Activated naive CD4-positive, alpha-beta T cell treated with anti-CD3 and anti-CD28 coated beads, Interleukin-2, amount 50 U/mL, for 72 hours (primary cell): ENCODE measurements at regions not wholly inside any gene's neighbourhood (a gene's known extent, or its start where the extent isn't known, plus 50 kb on each side); places are given as distances from the start of the nearest gene placed in this dataset.
"Not testable (repeated sequence)": the region's sequence is repeated elsewhere in the genome, so short reads cannot be mapped to it uniquely, and the experiment has no call there.

Experiments used
- ATAC-seq, 2 donors: fragments of 150-1000 bp; cut with Tn5 transposase; 2 replicates each; pipeline ENCODE4 v1.10.0; 2021; ENCODE audit warnings: mild to moderate bottlenecking in 2 of 2, moderate library complexity in 2 of 2
- DNase-seq, 2 donors: peaks; one replicate each; pipeline ENCODE4 v3.0.0; 2021 to 2022; ENCODE audit warnings: low spot score in 2 of 2
- H3K27ac Mint-ChIP-seq, 2 donors: one replicate each; pipeline ENCODE4 v1.8.0; 2022; ENCODE audit warnings: mild to moderate bottlenecking in 2 of 2, mixed read lengths in 2 of 2
- H3K36me3 Mint-ChIP-seq, 2 donors: one replicate each; pipeline ENCODE4 v1.8.0; 2022; ENCODE audit warnings: mixed read lengths in 2 of 2
- H3K9me3 Mint-ChIP-seq, 2 donors: one replicate each; pipeline ENCODE4 v1.8.0; 2022; ENCODE audit warnings: mixed read lengths in 2 of 2

- no peaks in the 10 kb centered on the region for H3K9me3 Mint-ChIP-seq
- no peak overlapping the region for H3K27ac Mint-ChIP-seq
- no peaks in the 10 kb centered on the region for H3K36me3 Mint-ChIP-seq
Observed at GRCh38 chr17:70492368-70492767, 323.0 kb downstream of the KCNJ2 start.

DNA sequence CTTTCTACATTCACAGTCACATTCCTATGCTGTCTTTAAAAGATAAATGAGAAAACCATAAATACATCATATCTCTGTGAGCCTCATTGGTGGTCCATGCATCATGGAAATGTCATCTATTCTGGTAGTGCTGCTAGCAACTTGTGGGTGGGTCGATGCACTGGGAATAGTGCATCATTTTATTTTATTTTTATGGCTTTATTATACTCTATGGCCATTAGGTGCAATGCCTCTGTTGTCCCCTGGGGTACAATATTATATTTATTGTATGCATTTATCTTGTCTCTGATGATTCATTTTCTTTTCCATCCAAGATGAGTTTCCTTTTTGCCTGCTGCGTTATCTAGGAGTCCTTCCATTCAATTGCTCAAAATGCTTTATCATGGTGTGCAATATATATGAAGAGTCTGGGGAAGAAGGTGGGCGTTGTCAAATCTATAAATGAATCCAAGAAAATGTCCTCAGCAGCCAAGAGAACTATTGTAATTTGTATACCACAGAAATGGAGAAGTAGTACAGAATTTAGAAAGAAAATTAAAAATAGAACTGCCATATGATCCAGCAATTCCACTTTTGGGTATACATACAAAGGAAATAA lies 324.0 kb downstream of the KCNJ2 start:
- H3K36me3 Mint-ChIP-seq, result no peaks in the 10 kb centered on the region
- DNase-seq, result no peak
- ATAC-seq, result no peak
- H3K9me3 Mint-ChIP-seq, result no peaks in the 10 kb centered on the region
- no peak overlapping the region for H3K27ac Mint-ChIP-seq

More at GRCh38 chr17:70492368-70492767, 323.0 kb downstream of the KCNJ2 start:
- ATAC-seq, result no peak
- DNase-seq, result no peak

GRCh38 chr17:70498631-70499030 lies 329.3 kb downstream of the KCNJ2 start:
- H3K36me3 Mint-ChIP-seq, result no peaks in the 10 kb centered on the region
- peaks cover 0 to 3% of the 10 kb centered on the region in 2 donors for H3K9me3 Mint-ChIP-seq
- no peak for ATAC-seq

GRCh38 chr17:70499067-70499786 lies 329.9 kb downstream of the KCNJ2 start:
- no peak for ATAC-seq
- Mint-ChIP-seq H3K36me3 (no peaks in the 10 kb centered on the region), H3K9me3 (peaks cover 0 to 3% of the 10 kb centered on the region in 2 donors), H3K27ac (no peak overlapping the region)
- no peak for DNase-seq

More at GRCh38 chr17:70498631-70499030, 329.3 kb downstream of the KCNJ2 start:
- H3K27ac Mint-ChIP-seq, result no peak overlapping the region
- no peak for DNase-seq

DNA sequence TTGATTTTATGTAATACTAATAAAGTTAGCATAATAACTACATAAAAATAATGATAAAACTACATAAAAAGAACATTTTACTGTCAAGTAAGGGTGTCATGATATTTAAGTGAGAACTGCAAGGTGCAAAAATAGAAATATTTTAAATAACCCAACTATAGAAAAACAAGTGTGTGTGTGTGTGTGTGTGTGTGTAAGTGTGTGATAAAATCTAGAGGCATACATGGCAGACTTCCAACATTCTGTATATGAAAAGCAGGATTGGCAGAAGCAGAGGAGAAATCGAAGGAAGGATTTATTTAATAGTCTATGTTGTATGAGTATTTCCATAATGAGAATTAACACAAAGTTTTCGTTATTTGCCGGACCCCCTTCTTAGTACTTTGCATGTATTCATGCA lies 334.1 kb downstream of the KCNJ2 start:
- DNase-seq, result no peak
- no peak for ATAC-seq
- Mint-ChIP-seq H3K9me3 (peaks cover 0 to 8% of the 10 kb centered on the region in 2 donors), H3K36me3 (no peaks in the 10 kb centered on the region), H3K27ac (no peak overlapping the region)

GRCh38 chr17:70510288-70510687 lies 341.0 kb downstream of the KCNJ2 start:
- H3K9me3 Mint-ChIP-seq, result peaks cover 3 to 8% of the 10 kb centered on the region in 2 donors
- H3K36me3 Mint-ChIP-seq, result no peaks in the 10 kb centered on the region

GRCh38 chr17:70517816-70518215 lies 348.5 kb downstream of the KCNJ2 start:
- ATAC-seq (no peak), DNase-seq (no peak)
- H3K27ac Mint-ChIP-seq, result no peak overlapping the region
- H3K36me3 Mint-ChIP-seq, result no peaks in the 10 kb centered on the region
- H3K9me3 Mint-ChIP-seq, result no peaks in the 10 kb centered on the region

More at GRCh38 chr17:70510288-70510687, 341.0 kb downstream of the KCNJ2 start:
- DNase-seq (no peak), ATAC-seq (no peak)
- H3K27ac Mint-ChIP-seq, result no peak overlapping the region

- Mint-ChIP-seq H3K27ac (no peak overlapping the region), H3K9me3 (no peaks in the 10 kb centered on the region), H3K36me3 (no peaks in the 10 kb centered on the region)
- ATAC-seq (no peak), DNase-seq (no peak)
Observed at GRCh38 chr17:70519300-70519699, 350.0 kb downstream of the KCNJ2 start.

DNA sequence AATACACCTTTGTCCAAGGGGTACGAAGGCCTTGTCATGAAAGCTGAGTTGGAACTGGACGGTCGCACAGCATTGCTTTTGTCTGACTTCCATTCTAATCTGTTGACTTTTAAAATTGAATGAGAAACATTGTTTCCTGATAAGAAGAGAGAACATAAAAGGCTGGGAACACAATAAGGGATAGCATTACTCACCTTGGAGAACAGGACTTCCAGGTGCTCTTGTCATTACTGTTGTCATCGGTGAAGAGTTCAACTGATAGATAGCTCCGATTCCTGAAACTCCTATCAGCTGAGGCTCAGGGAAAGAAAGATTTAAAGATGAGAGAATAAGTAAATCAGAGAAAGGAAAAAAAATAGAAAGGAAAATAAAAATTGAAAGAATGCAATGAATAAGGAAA lies 351.1 kb downstream of the KCNJ2 start:
- DNase-seq, result no peak
- ATAC-seq, result no peak
- H3K36me3 Mint-ChIP-seq, result no peaks in the 10 kb centered on the region
- H3K27ac Mint-ChIP-seq, result no peak overlapping the region
- H3K9me3 Mint-ChIP-seq, result peaks cover 0 to under 1% of the 10 kb centered on the region in 2 donors

DNA sequence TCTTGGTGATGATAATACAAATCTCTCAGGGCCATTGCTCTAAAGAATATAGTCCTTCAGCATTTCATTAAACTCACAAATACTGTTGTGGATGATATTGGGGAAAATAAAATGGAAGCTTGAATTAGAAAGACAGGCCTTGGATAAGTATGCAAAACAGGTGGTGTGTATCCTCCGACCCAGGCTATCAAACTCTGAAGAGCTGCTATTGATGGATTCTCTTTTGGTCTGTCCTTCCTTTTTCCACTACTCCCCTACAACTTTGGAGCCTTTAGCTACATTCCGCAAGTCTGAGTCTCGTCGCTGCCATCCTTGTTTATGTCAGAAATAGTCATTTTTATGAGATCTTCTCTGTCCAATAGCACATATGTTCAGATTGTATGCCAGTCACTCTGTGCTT lies 351.6 kb downstream of the KCNJ2 start:
- ATAC-seq (no peak), DNase-seq (no peak)
- no peaks in the 10 kb centered on the region for H3K36me3 Mint-ChIP-seq
- H3K27ac Mint-ChIP-seq, result no peak overlapping the region
- peaks cover 0 to 6% of the 10 kb centered on the region in 2 donors for H3K9me3 Mint-ChIP-seq

GRCh38 chr17:70521821-70522256 lies 352.5 kb downstream of the KCNJ2 start:
- ATAC-seq (no peak), DNase-seq (no peak)
- no peak overlapping the region for H3K27ac Mint-ChIP-seq

DNA sequence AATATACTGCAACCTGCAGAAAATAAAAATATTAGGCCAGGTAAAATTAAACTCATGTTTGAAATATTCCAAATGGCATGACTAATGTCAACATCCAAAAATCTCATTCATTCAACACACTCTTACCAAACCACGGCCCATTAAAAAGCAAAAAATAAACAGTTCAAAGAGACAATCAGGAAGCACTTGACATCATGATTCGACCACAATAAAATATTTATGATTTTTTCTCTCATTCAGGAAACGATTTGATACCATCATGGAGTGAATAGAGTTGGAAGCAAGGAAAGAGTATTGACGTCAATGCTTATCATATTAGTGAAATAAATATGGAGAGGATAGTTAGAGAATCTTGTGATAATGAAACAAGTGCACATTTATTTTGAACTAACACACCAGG lies 354.1 kb downstream of the KCNJ2 start:
- Mint-ChIP-seq H3K36me3 (no peaks in the 10 kb centered on the region), H3K9me3 (peaks cover 0 to 6% of the 10 kb centered on the region in 2 donors), H3K27ac (no peak overlapping the region)
- DNase-seq (no peak), ATAC-seq (no peak)

More at GRCh38 chr17:70521821-70522256, 352.5 kb downstream of the KCNJ2 start:
- H3K36me3 Mint-ChIP-seq, result no peaks in the 10 kb centered on the region
- peaks cover 0 to 6% of the 10 kb centered on the region in 2 donors for H3K9me3 Mint-ChIP-seq

GRCh38 chr17:70525035-70525434 lies 355.7 kb downstream of the KCNJ2 start:
- not testable (repeated sequence) for ATAC-seq, H3K27ac Mint-ChIP-seq, H3K36me3 Mint-ChIP-seq, DNase-seq, H3K9me3 Mint-ChIP-seq

DNA sequence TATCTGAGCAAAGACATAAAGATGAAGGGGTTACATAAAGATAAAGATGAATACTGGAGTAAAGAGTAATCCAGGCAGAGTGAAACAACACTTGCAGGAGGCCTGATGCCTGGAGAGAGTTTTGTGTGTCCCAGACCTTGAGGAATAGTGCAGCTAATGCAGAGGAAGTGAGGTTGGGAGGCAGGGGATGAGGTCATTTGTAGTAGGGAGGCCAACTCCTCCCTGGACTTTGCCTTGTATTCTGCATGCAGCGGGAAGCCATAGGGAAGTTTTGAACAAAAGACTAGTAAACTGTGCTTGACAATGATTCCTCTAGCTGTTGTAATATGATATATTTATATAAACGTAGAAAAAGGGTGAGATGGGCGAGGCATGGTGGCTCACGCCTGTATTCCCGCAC lies 356.6 kb downstream of the KCNJ2 start:
- DNase-seq (no peak), ATAC-seq (no peak)
- Mint-ChIP-seq H3K27ac (no peak overlapping the region), H3K36me3 (no peaks in the 10 kb centered on the region), H3K9me3 (peaks cover 4 to 6% of the 10 kb centered on the region in 2 donors)

DNA sequence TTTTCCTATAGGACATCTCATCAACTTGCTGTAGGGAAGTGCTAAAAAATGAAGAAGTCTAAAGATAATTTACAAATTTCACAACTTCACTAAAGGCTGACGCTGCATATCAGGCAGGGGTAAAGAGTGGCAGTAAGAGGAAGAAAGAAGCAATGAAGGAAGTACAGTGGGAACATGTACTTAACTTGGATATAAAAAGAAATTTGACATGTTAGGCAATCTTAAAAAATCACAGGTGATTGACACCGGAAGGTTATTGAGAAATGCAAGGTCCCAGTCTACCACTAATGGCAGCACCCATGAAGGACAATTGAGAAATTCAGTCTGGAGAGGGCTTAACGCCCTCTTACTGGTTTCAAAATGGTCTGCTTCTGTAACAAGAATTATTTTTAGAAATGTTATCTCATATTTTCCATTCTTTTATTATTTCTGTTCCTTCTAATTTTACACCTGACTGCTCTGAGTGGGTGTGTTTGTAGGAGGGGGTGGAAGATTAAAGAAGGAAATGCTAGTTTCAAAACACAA lies 358.1 kb downstream of the KCNJ2 start:
- H3K36me3 Mint-ChIP-seq, result no peaks in the 10 kb centered on the region
- DNase-seq (no peak), ATAC-seq (no peak)
- H3K9me3 Mint-ChIP-seq, result peaks cover 6 to 10% of the 10 kb centered on the region in 2 donors
- H3K27ac Mint-ChIP-seq, result no peak overlapping the region

DNA sequence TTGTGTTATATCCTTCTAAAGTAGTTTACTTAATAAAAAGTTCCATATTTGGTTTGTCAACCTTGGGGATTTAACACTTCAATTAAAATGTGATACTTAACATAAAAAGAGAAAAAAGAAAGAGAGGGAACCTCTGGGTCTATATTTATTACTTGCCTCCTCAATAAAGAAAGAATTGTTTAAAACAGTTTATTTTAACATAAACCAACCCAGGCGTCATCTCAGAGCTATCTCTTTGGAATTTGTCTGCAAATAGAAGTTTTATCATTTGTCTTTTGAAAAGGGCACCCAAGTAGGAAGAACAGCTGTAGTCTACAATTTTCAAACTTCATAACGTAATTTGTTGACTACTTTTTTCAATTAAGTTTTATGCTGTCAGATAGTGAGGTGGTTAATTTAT lies 364.1 kb downstream of the KCNJ2 start:
- ATAC-seq (no peak), DNase-seq (no peak)
- peaks cover 0 to 16% of the 10 kb centered on the region in 2 donors for H3K9me3 Mint-ChIP-seq
- H3K27ac Mint-ChIP-seq, result no peak overlapping the region
- no peaks in the 10 kb centered on the region for H3K36me3 Mint-ChIP-seq

GRCh38 chr17:70535986-70536385 lies 366.7 kb downstream of the KCNJ2 start:
- DNase-seq (no peak), ATAC-seq (no peak)
- peaks cover 0 to 11% of the 10 kb centered on the region in 2 donors for H3K9me3 Mint-ChIP-seq
- H3K36me3 Mint-ChIP-seq, result no peaks in the 10 kb centered on the region
- H3K27ac Mint-ChIP-seq, result no peak overlapping the region
